SK-N-SH (cell line): ENCODE measurements at regions not wholly inside any gene's neighbourhood (a gene's known extent, or its start where the extent isn't known, plus 50 kb on each side); places are given as distances from the start of the nearest gene placed in this dataset.

Experiments used
- CHD2 ChIP-seq: fragments of 150-350 bp; IDR thresholded peaks from 2 replicates; pipeline ENCODE4 v1.6.1; 2018; ENCODE audit warnings: low read length; ENCODE audit not compliant: partially characterized antibody
- CTCF ChIP-seq: fragments of 200-600 bp; sonication (generic); IDR thresholded peaks from 2 replicates; pipeline ENCODE4 v1.6.1; 2017; ENCODE audit warnings: antibody characterized with exemption, mild to moderate bottlenecking, moderate library complexity
- ELF1 ChIP-seq: IDR thresholded peaks from 2 replicates; pipeline ENCODE4 v1.4.0; 2012
- EP300 ChIP-seq, 2 experiments: IDR thresholded peaks; 2 replicates each; pipeline versions ENCODE4 v1.4.0 to v1.6.1; 2012; ENCODE audit warnings: borderline replicate concordance in 1 of 2, low read depth in 1 of 2, low read length in 1 of 2
- POLR2AphosphoS5 ChIP-seq: IDR thresholded peaks from 2 replicates; pipeline ENCODE4 v1.6.1; 2012; ENCODE audit warnings: low read depth, low read length
- RAD21 ChIP-seq: IDR thresholded peaks from 2 replicates; pipeline ENCODE4 v1.6.1; 2012; ENCODE audit warnings: mild to moderate bottlenecking, low read length
- RFX5 ChIP-seq: IDR thresholded peaks from 2 replicates; pipeline ENCODE4 v1.6.1; 2012; ENCODE audit warnings: mild to moderate bottlenecking, improper control_type of control experiment, low read length
- SIN3A ChIP-seq: IDR thresholded peaks from 2 replicates; pipeline ENCODE4 v1.6.1; 2012; ENCODE audit warnings: low read depth, mild to moderate bottlenecking, low read length, moderate library complexity, borderline replicate concordance
- YY1 ChIP-seq: IDR thresholded peaks from 2 replicates; pipeline ENCODE4 v1.4.0; 2012; ENCODE audit warnings: low read depth, mild to moderate bottlenecking

- TF ChIP-seq CHD2 (no peak), CTCF (no peak), POLR2AphosphoS5 (no peak), EP300 (IDR thresholded peaks at IDR 0.05; ENCODE audit: borderline replicate concordance in 1 of 2, low read depth in 1 of 2, low read length in 1 of 2) (no peak), RFX5 (no peak), ELF1 (no peak), RAD21 (no peak), YY1 (no peak), SIN3A (no peak)
These were observed 1535.4 kb upstream of the ADGRL3 start for GRCh38 chr4:59664771-59665170.
